CD4-positive, alpha-beta T cell treated with Interleukin-10 for 1 hour (primary cell): ENCODE measurements at regions not wholly inside any gene's neighbourhood (a gene's known extent, or its start where the extent isn't known, plus 50 kb on each side); places are given as distances from the start of the nearest gene placed in this dataset.

Source experiments
- DNase-seq: peaks from one replicate; pipeline ENCODE4 v3.0.0-alpha.2; 2020

GRCh38 chr15:46120713-46121112 is 485.9 kb downstream of the SQOR start:
- DNase-seq: no peak

GRCh38 chr15:46121441-46121840 is 486.6 kb downstream of the SQOR start:
- no peak for DNase-seq

- no peak for DNase-seq
Measured at GRCh38 chr15:46126581-46126980, 491.8 kb downstream of the SQOR start.

GRCh38 chr15:46127361-46127874 is 492.6 kb downstream of the SQOR start:
- DNase-seq: no peak

- no peak for DNase-seq
Measured at GRCh38 chr15:46129145-46129544, 494.3 kb downstream of the SQOR start.

GRCh38 chr15:46131876-46132275 is 497.0 kb downstream of the SQOR start:
- no peak for DNase-seq

GRCh38 chr15:46137443-46137842 is 502.6 kb downstream of the SQOR start:
- no peak for DNase-seq

GRCh38 chr15:46146002-46146401 is 511.2 kb downstream of the SQOR start:
- DNase-seq: no peak

GRCh38 chr15:46146915-46147314 is 512.1 kb downstream of the SQOR start:
- no peak for DNase-seq

- no peak for DNase-seq
Measured at GRCh38 chr15:46151786-46152185, 517.0 kb downstream of the SQOR start.

GRCh38 chr15:46166750-46167149 is 531.9 kb downstream of the SQOR start:
- no peak for DNase-seq

GRCh38 chr15:46170326-46170725 is 535.5 kb downstream of the SQOR start:
- DNase-seq: no peak

- no peak for DNase-seq
Measured at GRCh38 chr15:46174122-46174521, 539.3 kb downstream of the SQOR start.

- no peak for DNase-seq
Measured at GRCh38 chr15:46177219-46177618, 542.4 kb downstream of the SQOR start.

GRCh38 chr15:46178138-46178537 is 543.3 kb downstream of the SQOR start:
- no peak for DNase-seq

GRCh38 chr15:46207341-46207740 is 572.5 kb downstream of the SQOR start:
- no peak for DNase-seq

- DNase-seq: no peak
Measured at GRCh38 chr15:46213551-46213950, 578.7 kb downstream of the SQOR start.

- no peak for DNase-seq
Measured at GRCh38 chr15:46222826-46223225, 588.0 kb downstream of the SQOR start.

- no peak for DNase-seq
Measured at GRCh38 chr15:46229263-46229662, 594.4 kb downstream of the SQOR start.

GRCh38 chr15:46231786-46232185 is 597.0 kb downstream of the SQOR start:
- no peak for DNase-seq

GRCh38 chr15:46232471-46232870 is 597.6 kb downstream of the SQOR start:
- no peak for DNase-seq

GRCh38 chr15:46242935-46243334 is 608.1 kb downstream of the SQOR start:
- no peak for DNase-seq

- no peak for DNase-seq
Measured at GRCh38 chr15:46251903-46252302, 617.1 kb downstream of the SQOR start.

- no peak for DNase-seq
Measured at GRCh38 chr15:46258056-46258455, 623.2 kb downstream of the SQOR start.

- no peak for DNase-seq
Measured at GRCh38 chr15:46260937-46261336, 626.1 kb downstream of the SQOR start.
